HG02763 (cell line): ENCODE measurements at regions not wholly inside any gene's neighbourhood (a gene's known extent, or its start where the extent isn't known, plus 50 kb on each side); places are given as distances from the start of the nearest gene placed in this dataset.
"Not testable (repeated sequence)": the region's sequence is repeated elsewhere in the genome, so short reads cannot be mapped to it uniquely, and the experiment has no call there.

Source experiments
- ATAC-seq: cut with Tn5 transposase; IDR thresholded peaks from one replicate; pipeline ENCODE4 v1.9.1; 2021; ENCODE audit warnings: mild to moderate bottlenecking, moderate library complexity; ENCODE audit not compliant: unreplicated experiment

DNA sequence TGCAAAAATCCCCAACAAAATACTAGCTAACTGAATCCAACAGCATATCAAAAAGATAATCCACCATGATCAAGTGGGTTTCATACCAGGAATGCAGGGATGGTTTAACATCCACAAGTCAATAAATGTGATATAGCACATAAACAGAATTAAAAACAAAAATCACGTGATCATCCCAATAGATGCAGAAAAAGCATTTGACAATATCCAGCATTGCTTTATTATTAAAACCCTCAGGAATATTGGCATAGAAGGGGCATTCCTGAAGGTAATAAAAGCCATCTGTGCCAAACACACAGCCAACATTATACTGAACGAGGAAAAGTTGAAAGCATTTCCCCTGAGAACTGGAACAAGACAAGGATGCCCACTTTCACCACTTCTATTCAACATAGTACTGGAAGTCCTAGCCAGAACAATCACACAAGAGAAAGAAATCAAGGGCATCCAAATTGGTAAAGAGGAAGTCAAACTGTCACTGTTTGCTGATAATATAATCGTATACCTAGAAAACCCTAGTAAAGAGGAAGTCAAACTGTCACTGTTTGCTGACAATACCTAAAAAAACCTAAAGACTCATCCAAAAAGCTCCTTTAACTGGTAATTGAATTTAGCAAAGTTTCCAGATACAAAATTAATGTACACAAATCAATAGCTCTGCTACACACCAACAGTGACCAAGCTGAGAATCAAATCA lies 109.8 kb downstream of the RNASET2 start:
- ATAC-seq: not testable (repeated sequence)

DNA sequence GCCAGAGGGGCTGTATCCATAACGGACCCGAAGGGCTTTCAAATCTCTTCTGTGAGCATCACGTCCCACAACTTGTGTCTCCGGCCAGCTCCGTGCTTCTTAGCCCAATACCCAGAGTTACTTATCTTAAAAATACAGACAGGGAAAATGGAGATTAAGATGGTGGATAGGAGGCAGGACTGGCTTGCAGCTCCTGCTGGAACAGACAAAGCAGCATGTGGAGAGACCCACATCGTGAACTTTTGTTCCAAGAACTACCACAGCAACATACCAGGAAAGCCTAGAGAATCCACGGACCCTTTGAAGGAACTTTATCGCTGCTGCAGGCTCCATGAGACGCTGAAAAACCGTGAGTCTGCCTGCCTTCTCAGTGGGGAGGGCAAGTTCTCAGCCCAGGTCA lies 113.7 kb downstream of the RNASET2 start:
- ATAC-seq: no peak

DNA sequence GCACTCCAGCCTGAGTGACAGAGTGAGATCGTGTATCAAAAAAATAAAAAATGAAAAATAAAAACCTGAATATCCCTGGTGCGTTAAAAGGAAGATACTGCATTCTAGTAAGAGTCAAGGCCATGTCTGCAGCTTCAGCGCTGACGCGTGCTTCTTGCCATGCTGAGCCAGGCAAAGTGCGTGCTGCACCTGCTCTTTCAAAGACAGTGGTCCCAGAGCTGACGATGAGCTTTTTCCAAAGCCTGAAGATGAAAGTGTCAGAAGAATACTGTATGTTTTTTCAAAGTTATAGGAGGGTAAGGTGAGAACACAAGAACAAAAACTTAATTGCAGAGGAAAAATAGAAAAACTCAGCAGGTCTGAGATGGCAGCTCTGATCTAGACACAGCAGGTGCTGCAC lies 115.1 kb downstream of the RNASET2 start:
- ATAC-seq: no peak

DNA sequence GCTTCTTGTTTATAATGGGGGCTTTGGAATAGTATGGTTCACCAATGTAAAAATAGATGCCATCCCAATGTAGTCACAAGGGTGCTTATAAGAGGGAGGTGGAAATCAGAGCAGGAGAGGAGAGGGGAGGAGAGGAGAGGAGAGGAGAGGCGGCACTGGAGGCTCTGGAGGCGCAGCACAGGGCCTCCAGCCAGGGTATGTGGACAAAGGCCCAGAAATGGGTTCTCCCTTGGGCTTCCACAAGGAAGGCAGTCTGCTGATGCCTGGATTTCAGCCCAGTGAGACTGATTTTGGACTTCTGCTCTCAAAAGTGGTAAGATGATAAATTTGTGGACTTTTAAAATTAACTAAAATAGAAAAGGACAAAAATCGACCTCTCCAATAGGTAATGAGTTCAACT lies 116.8 kb downstream of the RNASET2 start:
- ATAC-seq: no peak

DNA sequence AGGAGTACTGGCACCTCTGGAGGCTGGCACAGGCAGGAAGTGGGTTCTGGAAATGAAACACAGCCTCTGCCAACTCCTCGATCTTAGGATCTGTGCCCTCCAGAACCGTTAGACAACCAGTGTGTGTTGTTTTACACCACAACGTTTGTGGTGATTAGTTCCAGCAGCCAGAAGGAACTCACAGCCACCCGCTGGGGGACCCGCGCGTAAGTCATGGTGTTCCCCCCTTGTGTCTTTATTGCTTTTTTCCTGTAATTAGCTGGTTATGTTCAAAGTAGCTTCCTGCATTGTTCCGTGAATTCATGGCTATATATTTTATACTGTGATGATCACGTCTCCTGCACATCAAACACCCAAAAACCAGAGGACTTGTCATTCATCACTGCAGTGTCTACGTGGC lies 117.4 kb downstream of the RNASET2 start:
- ATAC-seq: no peak

DNA sequence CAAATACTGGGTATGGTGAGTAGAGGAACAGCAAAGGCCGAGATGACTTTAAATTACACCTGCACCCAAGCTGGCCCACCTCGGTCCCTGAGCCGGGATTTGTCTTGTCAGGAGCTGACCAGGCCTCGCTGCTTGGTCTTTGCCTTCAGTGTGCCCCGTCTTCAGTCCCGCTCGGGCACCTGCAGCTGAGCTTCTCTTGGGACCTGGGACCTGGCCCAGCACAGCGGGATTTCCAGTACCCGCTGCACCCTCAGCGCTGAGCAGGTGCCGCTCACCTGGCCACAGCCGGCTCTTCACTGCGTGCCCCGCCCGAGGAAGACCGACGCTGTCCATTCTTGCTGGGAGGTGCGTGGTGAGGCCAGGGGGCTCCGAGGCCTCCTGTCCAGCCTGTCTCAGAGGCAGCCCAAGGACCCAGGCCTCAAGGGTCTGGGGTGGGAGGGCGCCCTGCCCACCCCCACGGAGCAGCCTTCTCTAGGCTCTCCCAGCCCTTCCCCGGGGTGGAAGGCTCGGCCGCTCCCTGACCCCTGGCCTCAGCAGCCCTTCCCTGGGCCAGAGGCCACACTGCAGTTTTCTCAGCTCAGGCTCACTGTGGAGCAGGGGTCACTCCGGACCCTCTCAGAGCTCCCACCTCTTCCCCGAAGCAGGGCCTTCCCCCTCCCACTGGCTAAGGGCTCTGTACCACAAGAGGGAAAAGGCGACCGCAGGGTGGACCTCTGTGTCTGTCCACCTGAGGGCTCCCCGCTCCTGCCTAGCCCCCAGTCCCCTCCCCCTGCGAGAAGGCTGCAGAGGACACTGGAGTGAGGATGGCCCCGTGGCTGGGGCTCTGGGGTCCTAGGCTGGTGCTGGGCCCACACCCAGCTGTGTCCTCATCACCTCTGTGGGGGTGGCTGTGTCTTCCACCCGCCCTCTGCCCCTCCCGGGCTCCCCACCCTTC lies 119.3 kb downstream of the RNASET2 start:
- no peak for ATAC-seq

DNA sequence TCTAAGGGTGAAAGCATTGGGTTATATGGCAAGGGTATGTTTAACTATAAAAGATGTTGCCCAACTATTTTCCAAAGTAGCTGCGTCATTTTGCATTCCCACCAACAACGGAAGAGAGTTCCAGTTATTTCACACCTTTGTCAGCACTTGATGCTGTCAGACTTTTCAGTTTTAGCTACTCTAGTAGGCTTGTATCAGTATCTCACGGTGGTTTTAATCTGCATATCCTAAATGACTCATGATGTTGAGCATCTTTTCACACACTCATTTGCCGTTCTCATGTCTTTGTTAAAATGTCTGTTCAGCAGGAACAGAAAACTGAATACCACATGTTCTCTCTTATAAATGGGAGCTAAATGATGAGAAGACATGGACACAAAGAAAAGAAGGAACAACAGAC lies 122.3 kb downstream of the RNASET2 start:
- no peak for ATAC-seq

DNA sequence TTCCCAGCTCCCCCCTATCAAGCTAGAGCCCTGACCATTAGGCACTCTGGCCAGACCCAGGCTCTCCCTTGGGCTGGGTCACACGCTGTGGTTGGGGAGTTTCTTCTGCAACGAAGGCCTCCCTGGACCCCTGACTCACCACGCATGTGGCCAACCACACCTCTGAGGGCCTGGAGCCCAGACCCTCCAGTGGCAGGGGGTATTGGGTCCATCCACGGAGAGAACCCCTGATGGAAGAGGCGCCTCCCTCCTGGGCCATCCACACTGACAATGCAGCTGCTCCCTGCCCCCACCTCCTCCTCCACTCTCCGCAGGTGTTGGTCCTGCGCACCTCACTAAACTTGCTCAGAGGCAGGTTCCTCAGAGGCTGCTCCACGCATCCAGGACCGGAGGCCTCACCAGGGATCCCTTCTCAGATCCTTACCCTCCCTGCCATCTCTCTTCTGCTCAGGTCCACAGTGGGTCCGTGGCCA lies 125.4 kb downstream of the RNASET2 start:
- peak; percentile 20 for ATAC-seq

DNA sequence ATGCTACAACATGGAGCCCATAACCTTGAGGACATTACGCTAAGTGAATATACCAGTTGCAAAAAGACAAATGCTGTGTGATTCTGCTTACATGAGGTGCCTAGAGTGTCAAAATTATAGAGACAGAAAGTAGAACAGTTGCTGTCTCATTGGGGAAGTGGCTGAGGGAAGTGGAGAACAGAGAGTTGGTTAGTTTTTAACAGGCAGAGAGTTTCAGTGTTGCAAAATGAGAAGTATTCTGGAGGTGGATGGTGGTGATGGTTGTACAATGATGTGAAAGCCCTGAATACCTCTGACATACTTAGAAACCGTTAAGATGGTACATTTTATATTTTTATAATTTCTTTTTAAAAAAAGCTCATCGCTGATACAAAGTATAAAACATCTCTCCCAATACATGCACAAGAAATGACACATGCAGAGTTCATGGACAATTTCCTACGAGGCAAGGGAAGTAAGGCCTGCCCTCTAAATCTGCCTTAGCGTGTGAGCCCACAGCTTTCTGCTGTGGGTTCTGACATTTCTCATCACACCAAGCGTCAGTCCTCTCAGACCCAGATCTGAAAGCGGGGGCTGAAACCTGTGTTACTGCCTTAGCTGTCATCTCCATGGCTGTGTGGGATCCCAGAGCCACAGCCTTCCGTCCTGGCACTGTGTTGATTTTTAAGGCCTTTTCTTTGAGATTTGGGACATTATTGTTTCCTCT lies 126.0 kb downstream of the RNASET2 start:
- peak; percentile 86 for ATAC-seq

DNA sequence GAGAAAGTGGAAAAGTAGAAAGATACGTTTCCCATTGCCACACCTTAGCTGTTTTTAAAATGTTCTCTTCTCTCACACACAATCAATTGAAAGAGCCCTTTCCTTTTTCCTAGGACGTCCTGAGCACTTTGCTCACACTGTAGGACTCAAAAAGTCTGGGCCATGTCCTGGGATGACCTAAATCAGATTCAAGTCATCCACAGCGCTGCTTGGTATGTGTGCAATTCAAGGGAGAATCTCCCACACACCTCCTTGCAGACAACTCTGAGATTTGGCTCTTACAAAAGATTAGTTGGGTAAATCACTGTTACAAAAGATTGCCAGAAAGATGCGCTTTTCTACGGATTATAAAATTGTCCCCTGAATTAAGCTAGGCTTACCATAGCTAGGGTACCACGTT lies 130.1 kb downstream of the RNASET2 start:
- no peak for ATAC-seq

DNA sequence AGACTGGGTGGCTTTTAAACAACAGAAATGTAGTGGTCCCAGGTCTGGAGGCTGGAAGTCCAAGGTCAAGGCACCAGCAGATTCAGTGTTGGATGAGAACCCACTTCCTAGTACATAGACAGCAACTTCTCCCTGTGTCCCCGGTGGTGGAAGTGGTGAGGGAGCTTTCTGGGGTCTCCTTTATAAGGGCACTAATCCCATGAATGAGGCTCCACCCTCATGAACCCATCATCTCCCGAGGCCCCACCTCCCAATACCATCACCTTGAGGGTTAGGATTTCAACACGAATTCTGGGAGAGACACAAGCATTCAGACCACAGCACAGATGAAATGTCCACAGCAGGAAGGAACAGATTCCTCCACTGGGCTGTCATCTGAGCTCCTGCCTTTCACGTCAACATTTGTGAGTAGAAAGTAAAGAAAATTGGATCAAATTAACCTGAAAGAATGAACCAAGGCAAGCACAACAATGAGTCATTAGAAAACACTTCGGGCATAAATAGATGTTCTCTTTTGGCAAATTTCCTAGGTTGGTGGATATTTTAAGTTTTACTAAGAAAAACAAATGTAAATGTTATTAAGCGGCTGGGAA lies 130.7 kb downstream of the RNASET2 start:
- ATAC-seq: no peak

DNA sequence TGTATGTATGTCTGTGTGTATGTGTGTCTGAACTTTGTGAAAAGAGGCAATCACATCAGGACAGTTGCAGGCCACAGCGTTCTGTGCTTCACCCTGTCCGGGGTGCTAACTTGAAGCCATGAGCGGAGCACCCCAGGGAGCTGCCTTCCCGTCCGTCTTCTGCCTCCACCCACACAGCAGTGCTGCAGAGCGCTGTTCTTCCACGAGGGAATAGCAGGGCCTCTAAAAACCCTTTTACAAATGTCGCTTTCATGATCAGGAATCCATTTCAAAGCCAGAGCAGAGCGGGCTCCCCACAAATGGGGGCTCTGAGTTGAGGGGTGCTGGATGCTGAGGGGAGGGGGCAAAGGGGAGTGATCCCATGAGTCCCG lies 131.5 kb downstream of the RNASET2 start:
- ATAC-seq: no peak

DNA sequence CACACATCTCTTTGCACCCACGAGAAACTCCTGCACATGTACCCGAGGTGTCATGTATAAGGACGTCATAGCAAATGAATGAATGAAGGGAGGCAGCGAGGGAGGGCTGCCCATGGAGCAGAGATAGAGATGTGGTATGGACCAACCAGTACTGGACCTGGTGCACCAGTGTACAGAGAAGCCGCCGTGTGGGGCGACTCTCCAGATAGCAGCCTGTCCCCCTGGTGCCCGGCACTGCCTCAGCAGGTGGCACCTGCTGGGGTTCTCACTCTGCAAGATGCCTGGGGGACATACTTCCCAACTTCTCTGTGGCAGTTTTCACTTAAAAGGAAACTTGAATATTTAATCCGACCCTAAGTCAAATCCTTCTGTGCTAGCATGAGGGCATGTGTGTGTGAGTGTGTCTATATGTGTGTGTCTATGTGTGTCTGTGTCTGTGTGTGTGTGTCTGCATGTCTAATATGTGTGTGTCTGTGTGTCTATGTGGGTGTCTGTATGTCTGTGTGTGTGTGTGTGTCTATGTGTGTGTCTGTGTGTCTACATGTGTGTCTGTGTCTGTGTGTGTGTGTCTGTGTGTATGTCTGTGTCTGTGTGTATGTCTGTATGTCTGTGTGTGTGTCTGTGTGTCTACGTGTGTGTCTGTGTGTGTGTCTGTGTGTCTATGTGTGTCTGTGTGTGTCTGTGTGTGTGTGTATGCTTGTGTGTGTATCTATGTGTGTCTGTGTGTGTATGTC lies 132.0 kb downstream of the RNASET2 start:
- ATAC-seq: no peak

DNA sequence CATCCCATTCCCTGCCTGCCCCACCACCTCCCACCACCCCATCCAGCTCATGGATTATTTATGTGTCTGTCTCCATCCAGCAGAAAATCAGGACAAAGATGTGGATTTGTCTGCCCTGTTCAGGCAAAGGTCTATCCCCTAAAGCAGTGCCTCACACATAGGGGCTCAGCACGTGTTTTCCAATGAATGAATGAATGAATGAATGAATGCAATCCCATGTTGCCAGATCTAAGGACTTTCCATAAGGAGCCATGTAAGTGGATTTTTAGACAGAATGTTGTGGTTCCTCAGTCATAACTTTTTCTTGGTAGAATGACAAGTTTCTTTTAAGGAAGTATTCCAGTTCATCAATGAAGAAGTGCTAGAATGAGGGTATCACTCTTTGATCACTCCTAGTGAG lies 133.7 kb downstream of the RNASET2 start:
- no peak for ATAC-seq

DNA sequence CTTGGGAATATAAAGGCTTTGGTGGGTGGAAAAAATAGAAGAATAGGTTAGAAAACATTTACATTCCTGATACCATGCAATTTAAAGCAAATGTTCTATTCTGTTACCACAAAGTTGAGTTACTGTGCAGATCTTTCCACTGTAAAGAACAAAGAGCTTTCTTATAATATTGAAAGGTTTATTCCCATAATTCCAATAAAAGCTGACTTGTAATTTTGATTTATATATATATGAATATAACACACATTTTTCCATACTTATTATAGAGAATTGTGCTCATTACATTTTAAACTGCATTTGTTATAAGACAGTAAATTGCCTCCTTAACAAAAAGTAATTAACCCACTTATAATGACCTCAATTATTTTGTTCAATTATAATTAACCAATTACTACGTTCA lies 135.9 kb downstream of the RNASET2 start:
- ATAC-seq: no peak

DNA sequence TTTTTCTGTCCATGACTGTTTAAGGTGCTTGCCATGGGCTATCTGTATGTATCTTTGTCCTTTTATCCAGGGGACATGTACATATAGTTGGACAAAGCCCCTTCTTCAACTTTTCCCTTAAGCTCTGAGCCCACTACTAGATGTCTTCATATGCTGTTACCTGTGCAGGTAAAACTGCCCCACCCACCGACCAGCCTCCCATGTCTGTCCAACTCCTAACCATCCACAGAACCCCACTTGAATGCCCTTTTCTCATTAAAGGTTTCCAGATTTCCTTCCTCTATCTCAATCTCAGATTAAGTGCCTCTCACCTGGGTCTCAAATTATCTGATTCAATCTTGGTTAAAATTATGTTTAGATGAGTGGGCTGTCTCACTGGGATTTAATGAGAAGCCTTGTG lies 136.3 kb downstream of the RNASET2 start:
- ATAC-seq: no peak

DNA sequence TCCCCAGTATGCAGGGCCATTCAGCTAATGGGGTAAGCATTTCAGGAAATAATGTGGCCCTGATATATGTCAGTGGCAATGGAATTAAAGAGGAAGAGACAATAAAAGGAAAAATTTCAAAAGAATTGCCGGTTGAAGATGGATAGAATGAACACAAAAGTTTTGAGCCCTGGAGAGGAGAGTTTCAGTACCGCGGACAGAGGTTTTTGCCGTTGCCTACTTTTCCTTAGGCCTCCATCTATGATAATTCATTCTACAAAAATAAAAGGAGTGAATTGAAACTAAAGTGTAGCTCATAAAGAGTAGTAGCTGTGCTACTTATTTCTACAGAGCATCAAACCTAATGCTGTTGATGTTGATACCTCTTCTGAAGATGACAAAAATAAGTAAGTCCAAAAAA lies 140.7 kb downstream of the RNASET2 start:
- no peak for ATAC-seq

DNA sequence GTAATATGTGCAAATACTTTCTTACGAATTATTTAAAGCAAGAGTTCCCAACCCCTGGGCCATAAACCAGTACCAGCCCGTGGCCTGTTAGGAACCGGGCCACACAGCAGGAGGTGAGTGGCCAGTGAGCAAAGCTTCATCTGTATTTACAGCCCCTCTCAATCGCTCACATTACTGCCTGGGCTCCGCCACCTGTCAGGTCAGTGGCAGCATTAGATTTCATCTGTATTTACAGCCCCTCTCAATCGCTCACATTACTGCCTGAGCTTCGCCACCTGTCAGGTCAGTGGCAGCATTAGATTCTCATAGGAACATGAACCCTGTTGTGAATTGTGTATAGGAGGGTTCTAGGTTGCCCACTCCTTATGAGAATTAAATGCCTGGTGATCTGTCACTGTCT lies 142.0 kb downstream of the RNASET2 start:
- no peak for ATAC-seq

DNA sequence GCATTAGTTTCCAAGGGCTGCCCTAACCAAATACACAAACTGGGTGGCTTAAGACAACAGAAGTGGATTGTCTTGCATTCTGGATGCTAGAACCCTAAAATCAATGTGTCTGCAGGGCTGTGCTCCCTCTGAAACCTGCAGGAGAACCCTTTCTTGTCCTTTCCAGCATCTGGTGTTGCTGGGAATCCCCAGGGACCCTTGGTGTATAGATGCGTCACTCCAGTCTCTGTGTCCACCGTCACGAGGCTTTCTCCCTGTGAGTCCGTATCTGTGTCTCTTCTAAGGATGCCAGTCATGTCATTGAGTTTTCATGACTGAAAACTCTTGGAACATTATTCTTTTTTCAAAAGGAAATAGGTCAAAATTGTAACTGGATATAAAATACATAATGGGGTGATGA lies 142.9 kb downstream of the RNASET2 start:
- no peak for ATAC-seq

DNA sequence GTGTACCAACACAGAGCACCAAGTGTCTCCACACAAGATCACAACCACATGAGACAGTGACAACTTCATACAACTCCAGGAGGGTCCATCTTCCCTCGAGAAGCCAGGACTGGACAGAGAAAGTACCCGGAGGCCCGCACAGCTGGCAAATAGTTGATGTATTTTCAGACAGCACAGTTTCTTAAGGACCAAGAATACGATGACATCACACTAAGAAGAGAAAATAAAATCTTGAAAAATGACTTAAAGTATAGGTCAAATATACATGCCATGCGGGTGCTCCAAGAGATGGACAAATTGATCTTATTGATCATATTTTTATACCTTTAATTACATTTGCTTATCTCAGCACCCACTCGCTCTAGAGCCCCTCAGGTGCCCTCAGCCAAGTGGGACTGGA lies 145.5 kb downstream of the RNASET2 start:
- no peak for ATAC-seq

DNA sequence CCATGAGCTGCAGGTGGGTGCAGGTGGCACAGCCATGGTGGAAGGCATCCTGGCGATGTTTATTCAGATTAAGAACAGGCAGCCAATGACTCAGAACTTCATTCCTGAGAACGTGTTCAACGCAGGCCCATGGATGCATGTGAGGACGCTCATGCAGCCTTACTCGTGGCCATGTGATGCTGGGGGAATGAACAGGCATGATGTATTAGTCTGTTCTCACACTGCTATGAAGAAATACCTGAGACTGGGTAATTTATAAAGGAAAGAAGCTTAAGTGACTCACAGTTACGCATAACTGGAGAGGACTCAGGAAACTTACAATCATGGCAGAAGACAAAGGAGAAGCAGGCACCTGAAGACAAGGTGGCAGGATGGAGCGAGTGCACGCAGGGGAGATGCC lies 146.6 kb downstream of the RNASET2 start:
- no peak for ATAC-seq
